Thyroid gland (tissue), 4 donors: ENCODE measurements at regions not wholly inside any gene's neighbourhood (a gene's known extent, or its start where the extent isn't known, plus 50 kb on each side); places are given as distances from the start of the nearest gene placed in this dataset.

Source experiments
- CTCF ChIP-seq, 6 experiments: fragments of 200-600 bp in 3 of 6; fragments of 450-650 bp in 3 of 6; sonication (generic) in 3 of 6; IDR thresholded peaks; one replicate each; pipeline ENCODE4 v1.5.1; 2016 to 2019; ENCODE audit warnings: antibody characterized with exemption in 6 of 6, mild to moderate bottlenecking in 2 of 6, inconsistent platforms in 1 of 6, moderate library complexity in 1 of 6
- POLR2A ChIP-seq, 2 donors: fragments of 450-650 bp; IDR thresholded peaks; one replicate each; pipeline ENCODE4 v1.6.1; 2017; ENCODE audit warnings: antibody characterized with exemption in 2 of 2, mild to moderate bottlenecking in 2 of 2, moderate library complexity in 1 of 2

- TF ChIP-seq CTCF (IDR thresholded peaks at IDR 0.05) (no peak), POLR2A (IDR thresholded peaks at IDR 0.05) (no peak)
These were observed 107.5 kb upstream of the GALNT15 start for GRCh38 chr3:16066975-16067374.
